Astrocyte (in vitro differentiated cells and primary cell): ENCODE measurements at regions not wholly inside any gene's neighbourhood (a gene's known extent, or its start where the extent isn't known, plus 50 kb on each side); places are given as distances from the start of the nearest gene placed in this dataset.
"Not testable (repeated sequence)": the region's sequence is repeated elsewhere in the genome, so short reads cannot be mapped to it uniquely, and the experiment has no call there.

Source experiments
- DNase-seq: peaks from one replicate; pipeline ENCODE4 v3.0.0-alpha.2; 2010; ENCODE audit warnings: low read depth
- FAIRE-seq: peaks from 2 replicates; lab custom pipeline; 2011; peaks lifted over from hg19 to GRCh38; lab: Jason Lieb, UNC
- H2AFZ ChIP-seq: 2 replicates; pipeline ENCODE4 v1.6.0; 2012; ENCODE audit warnings: low read depth, low read length, inconsistent platforms
- H3K27ac ChIP-seq: 2 replicates; pipeline ENCODE4 v1.5.1; 2011; ENCODE audit warnings: low read depth, low read length, inconsistent platforms
- H3K27me3 ChIP-seq: 2 replicates; pipeline ENCODE4 v1.6.0; 2011; ENCODE audit warnings: low read length, inconsistent platforms; ENCODE audit not compliant: insufficient read depth
- H3K36me3 ChIP-seq: 2 replicates; pipeline ENCODE4 v1.5.1; 2011; ENCODE audit warnings: low read length, inconsistent platforms; ENCODE audit not compliant: insufficient read depth
- H3K4me1 ChIP-seq: 2 replicates; pipeline ENCODE4 v1.5.1; 2011; ENCODE audit warnings: low read length, inconsistent platforms; ENCODE audit not compliant: insufficient read depth
- H3K4me2 ChIP-seq: 2 replicates; pipeline ENCODE4 v1.6.0; 2012; ENCODE audit warnings: low read length, inconsistent platforms
- H3K4me3 ChIP-seq: 2 replicates; pipeline ENCODE4 v1.5.1; 2011; ENCODE audit warnings: low read depth, mild to moderate bottlenecking, low read length, inconsistent platforms; ENCODE audit not compliant: insufficient read depth
- H3K79me2 ChIP-seq: 2 replicates; pipeline ENCODE4 v1.6.0; 2012; ENCODE audit warnings: mild to moderate bottlenecking, low read length, inconsistent platforms; ENCODE audit not compliant: insufficient read depth
- H3K9ac ChIP-seq: 2 replicates; pipeline ENCODE4 v1.6.0; 2012; ENCODE audit warnings: mild to moderate bottlenecking, low read length, inconsistent platforms
- H3K9me3 ChIP-seq: 2 replicates; pipeline ENCODE4 v1.5.1; 2012; ENCODE audit warnings: low read depth, mild to moderate bottlenecking, low read length, inconsistent platforms; ENCODE audit not compliant: insufficient read depth
- H4K20me1 ChIP-seq: 2 replicates; pipeline ENCODE4 v1.6.0; 2012; ENCODE audit warnings: low read length, inconsistent platforms; ENCODE audit not compliant: insufficient read depth
- H3K27ac Mint-ChIP-seq: one replicate; pipeline ENCODE4 v1.8.0; 2021; ENCODE audit warnings: mild to moderate bottlenecking, mixed read lengths; ENCODE audit not compliant: unreplicated experiment
- H3K27me3 Mint-ChIP-seq: one replicate; pipeline ENCODE4 v1.8.0; 2021; ENCODE audit warnings: low read depth, mixed read lengths; ENCODE audit not compliant: unreplicated experiment
- H3K36me3 Mint-ChIP-seq: one replicate; pipeline ENCODE4 v1.8.0; 2021; ENCODE audit warnings: low read depth, mixed read lengths; ENCODE audit not compliant: unreplicated experiment
- H3K4me1 Mint-ChIP-seq: one replicate; pipeline ENCODE4 v1.8.0; 2021; ENCODE audit warnings: low read depth, mixed read lengths; ENCODE audit not compliant: unreplicated experiment
- H3K4me3 Mint-ChIP-seq: one replicate; pipeline ENCODE4 v1.8.0; 2021; ENCODE audit warnings: mild to moderate bottlenecking, moderate library complexity, mixed read lengths; ENCODE audit not compliant: unreplicated experiment
- H3K9me3 Mint-ChIP-seq: one replicate; pipeline ENCODE4 v1.8.0; 2021; ENCODE audit warnings: mild to moderate bottlenecking, mixed read lengths; ENCODE audit not compliant: unreplicated experiment

DNA sequence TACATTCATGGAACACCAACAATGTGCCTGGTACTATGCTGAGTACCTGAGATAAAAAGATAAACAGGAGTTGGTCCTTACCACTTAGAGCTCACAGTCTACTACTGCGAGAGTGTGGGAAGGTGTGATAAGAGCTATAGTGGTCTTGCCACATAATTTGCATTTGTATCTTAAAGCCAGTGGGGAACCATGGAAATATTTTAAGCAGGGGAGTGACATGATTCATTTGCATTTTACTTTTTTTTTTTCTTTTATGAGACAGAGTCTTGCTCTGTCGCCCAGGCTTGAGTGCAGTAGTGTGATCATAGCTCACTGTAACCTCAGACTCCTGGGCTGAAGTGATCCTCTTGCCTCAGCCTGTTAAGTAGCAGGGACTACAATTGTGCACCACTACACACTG is 53.6 kb downstream of the SRGAP2 start:
- H3K9me3 ChIP-seq, H3K9me3 Mint-ChIP-seq, H3K4me2 ChIP-seq, H3K79me2 ChIP-seq, DNase-seq, H3K9ac ChIP-seq, H2AFZ ChIP-seq, H3K27me3 ChIP-seq, H3K27ac ChIP-seq, H3K4me1 ChIP-seq, H4K20me1 ChIP-seq, H3K4me3 Mint-ChIP-seq, H3K27me3 Mint-ChIP-seq, H3K27ac Mint-ChIP-seq, H3K36me3 ChIP-seq, FAIRE-seq, H3K4me3 ChIP-seq, H3K36me3 Mint-ChIP-seq: not testable (repeated sequence)
- H3K4me1 Mint-ChIP-seq, result peaks cover 10% of the 10 kb centered on the region

DNA sequence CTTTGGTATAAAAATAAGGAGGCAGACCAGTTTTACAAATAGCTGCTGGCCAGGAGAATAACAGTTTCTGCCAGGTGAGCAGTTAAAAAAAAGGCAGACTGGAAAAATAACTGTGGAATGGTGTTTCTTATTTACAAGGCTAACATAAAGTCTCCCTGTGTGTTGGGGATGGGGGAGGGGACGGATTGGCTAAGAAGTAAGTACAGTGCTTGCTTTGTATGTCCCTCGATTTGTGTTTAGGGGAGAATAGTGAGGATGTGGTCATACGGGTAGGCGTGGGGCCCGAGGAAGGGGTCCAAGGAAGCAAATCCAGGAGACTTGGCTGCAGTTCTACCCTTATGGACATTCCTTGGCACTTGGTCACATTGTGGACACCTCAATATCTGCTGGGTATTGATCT is 58.1 kb downstream of the SRGAP2 start:
- not testable (repeated sequence) for H3K27me3 Mint-ChIP-seq, H3K27ac ChIP-seq, H3K9ac ChIP-seq, H3K36me3 ChIP-seq, H3K4me1 Mint-ChIP-seq, H3K9me3 ChIP-seq, H2AFZ ChIP-seq, H3K79me2 ChIP-seq, H3K27me3 ChIP-seq, H3K4me2 ChIP-seq, DNase-seq, H3K36me3 Mint-ChIP-seq, H3K9me3 Mint-ChIP-seq, H3K27ac Mint-ChIP-seq, FAIRE-seq, H3K4me3 Mint-ChIP-seq, H4K20me1 ChIP-seq, H3K4me1 ChIP-seq, H3K4me3 ChIP-seq

DNA sequence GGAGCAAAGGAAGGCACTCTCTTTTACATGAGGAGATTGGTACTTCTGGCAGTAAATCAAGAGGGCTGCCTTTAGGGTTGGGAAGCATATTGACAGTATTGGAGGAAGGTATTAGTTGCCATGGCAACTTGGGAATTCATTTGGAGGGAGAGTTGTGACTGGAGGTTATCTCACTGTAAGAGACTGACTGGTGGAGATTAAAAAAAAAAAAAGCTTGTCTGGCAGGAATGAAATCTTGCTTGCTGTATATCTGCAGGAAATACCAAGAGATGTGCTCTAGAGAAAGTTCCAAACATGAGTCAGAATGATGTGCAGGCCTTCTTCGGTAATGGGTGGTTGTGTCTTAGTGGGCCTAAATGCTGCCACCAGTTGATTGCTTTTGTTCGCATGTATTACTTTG is 59.1 kb downstream of the SRGAP2 start:
- H3K79me2 ChIP-seq, H3K9me3 Mint-ChIP-seq, H3K4me3 Mint-ChIP-seq, H3K27ac ChIP-seq, H3K27me3 Mint-ChIP-seq, H3K4me3 ChIP-seq, H3K9ac ChIP-seq, H3K27me3 ChIP-seq, H3K4me1 Mint-ChIP-seq, FAIRE-seq, H3K4me1 ChIP-seq, H3K4me2 ChIP-seq, DNase-seq, H2AFZ ChIP-seq, H3K36me3 ChIP-seq, H3K36me3 Mint-ChIP-seq, H4K20me1 ChIP-seq, H3K27ac Mint-ChIP-seq, H3K9me3 ChIP-seq: not testable (repeated sequence)

DNA sequence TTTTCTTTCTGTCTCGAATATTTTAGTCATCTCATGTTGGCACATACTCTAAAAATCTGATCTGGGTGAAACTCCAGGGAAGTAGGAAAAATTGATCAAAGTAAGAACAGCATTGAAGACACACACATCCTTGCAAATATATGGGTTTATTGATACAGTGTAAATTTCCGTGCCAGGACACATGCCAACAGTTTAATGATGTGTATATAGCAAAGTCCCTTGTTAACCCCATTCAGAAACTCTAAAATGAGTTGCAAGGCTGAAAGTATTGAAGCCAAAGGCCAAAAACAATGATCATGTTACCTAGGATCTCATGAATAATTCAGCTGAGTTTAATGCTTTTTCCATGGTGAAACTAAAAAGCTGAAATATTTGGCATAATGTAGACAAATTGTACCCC is 61.6 kb downstream of the SRGAP2 start:
- FAIRE-seq, H3K36me3 Mint-ChIP-seq, H3K27me3 ChIP-seq, DNase-seq, H3K9me3 ChIP-seq, H3K27ac ChIP-seq, H3K27ac Mint-ChIP-seq, H3K9ac ChIP-seq, H3K4me1 ChIP-seq, H3K4me1 Mint-ChIP-seq, H3K4me3 Mint-ChIP-seq, H3K4me2 ChIP-seq, H3K79me2 ChIP-seq, H3K4me3 ChIP-seq, H3K27me3 Mint-ChIP-seq, H4K20me1 ChIP-seq, H2AFZ ChIP-seq, H3K9me3 Mint-ChIP-seq, H3K36me3 ChIP-seq: not testable (repeated sequence)

DNA sequence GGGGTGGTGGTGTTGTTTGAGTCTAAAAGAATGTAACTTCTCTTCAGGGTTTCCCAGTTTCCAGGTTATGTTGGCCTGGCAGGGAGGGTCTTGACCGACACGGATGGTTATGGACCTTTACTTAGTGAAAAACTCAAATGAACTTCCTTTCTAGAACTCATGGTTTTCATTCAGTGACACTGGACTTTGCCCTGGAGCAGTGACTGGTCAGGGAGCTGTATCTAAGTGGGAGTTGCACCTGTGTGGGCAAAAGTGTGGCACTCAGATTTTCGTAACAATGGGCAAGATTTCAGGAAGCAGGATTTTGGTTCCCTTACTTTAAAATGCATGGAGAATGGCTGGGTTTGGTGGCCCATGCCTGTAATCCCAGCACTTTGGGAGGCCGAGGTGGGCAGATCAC is 67.8 kb downstream of the SRGAP2 start:
- H3K36me3 Mint-ChIP-seq, H3K9ac ChIP-seq, H3K9me3 Mint-ChIP-seq, H3K9me3 ChIP-seq, DNase-seq, H3K4me1 ChIP-seq, H3K27me3 ChIP-seq, H3K4me3 ChIP-seq, H3K27ac ChIP-seq, H3K4me1 Mint-ChIP-seq, FAIRE-seq, H3K36me3 ChIP-seq, H2AFZ ChIP-seq, H3K4me2 ChIP-seq, H3K79me2 ChIP-seq, H3K4me3 Mint-ChIP-seq, H3K27ac Mint-ChIP-seq, H3K27me3 Mint-ChIP-seq, H4K20me1 ChIP-seq: not testable (repeated sequence)

DNA sequence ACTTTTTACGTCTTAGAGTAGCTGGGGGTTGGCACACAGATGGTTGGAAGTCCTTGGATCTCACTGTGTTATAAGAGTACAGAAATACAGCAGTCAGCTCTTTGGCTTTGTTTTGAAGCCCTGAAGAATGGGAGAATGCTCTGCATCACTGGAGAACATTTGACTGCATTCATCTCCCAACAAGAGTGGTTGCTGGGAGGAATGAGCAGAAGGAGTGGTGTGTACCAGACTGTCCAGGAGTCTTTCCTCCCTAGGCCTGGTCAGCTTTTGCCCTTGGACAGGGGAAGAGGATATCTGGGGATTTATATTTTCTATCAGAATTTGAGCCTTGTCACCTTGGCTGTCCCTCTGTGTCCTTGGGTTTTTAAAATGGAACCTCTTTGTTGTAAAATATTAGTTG is 69.8 kb downstream of the SRGAP2 start:
- not testable (repeated sequence) for H3K4me2 ChIP-seq, H3K9ac ChIP-seq, H3K27ac ChIP-seq, H3K27ac Mint-ChIP-seq, H2AFZ ChIP-seq, DNase-seq, H3K9me3 Mint-ChIP-seq, H3K4me3 Mint-ChIP-seq, FAIRE-seq, H3K4me3 ChIP-seq, H3K27me3 Mint-ChIP-seq, H3K27me3 ChIP-seq, H3K36me3 Mint-ChIP-seq, H4K20me1 ChIP-seq, H3K36me3 ChIP-seq, H3K79me2 ChIP-seq, H3K4me1 ChIP-seq, H3K4me1 Mint-ChIP-seq, H3K9me3 ChIP-seq
